HCT116 (cell line): ENCODE measurements at regions not wholly inside any gene's neighbourhood (a gene's known extent, or its start where the extent isn't known, plus 50 kb on each side); places are given as distances from the start of the nearest gene placed in this dataset.
"Not testable (repeated sequence)": the region's sequence is repeated elsewhere in the genome, so short reads cannot be mapped to it uniquely, and the experiment has no call there.

Experiments used
- ATAC-seq: fragments of 200-7000 bp; cut with Tn5 transposase; 2 replicates; pipeline ENCODE4 v1.9.1; 2020; ENCODE audit warnings: mild to moderate bottlenecking, moderate library complexity
- BruUV-seq: library from RNA; stranded (reverse); fragments of 400-500 nt; replicated peaks from 2 replicates; lab custom pipeline; 2021; lab: Mats Ljungman, UMichigan
- CTCF ChIA-PET: fragments of 300-600 bp; sonication (Branson Sonifier 250); formaldehyde crosslinking; loops from one replicate; lab custom pipeline; 2021; ENCODE audit warnings: antibody characterized with exemption; lab: Charles Lee
- POLR2A ChIA-PET: fragments of 300-600, 350-600 bp; sonication (Branson Sonifier 250); formaldehyde crosslinking; loops from one replicate; lab custom pipeline; 2021; ENCODE audit warnings: antibody characterized with exemption; lab: Charles Lee
- RAD21 ChIA-PET, 2 experiments: fragments of 300-600 bp; sonication (Branson Sonifier 250); formaldehyde crosslinking; loops; one replicate each; lab custom pipeline; 2023; ENCODE audit warnings: low total read pairs in 2 of 2; ENCODE audit not compliant: uncharacterized antibody in 2 of 2, unreplicated experiment in 2 of 2, low non-redundant PET in 1 of 2; lab: Charles Lee
- DNase-seq: peaks from one replicate; pipeline ENCODE4 v3.0.0-alpha.2; 2010; ENCODE audit warnings: low read depth, low spot score
- H2AFZ ChIP-seq: fragments of 200-600 bp; shearing (Covaris generic), sonication (generic); 2 replicates; pipeline ENCODE4 v1.6.1; 2017; ENCODE audit warnings: low read depth, mixed run types, mixed read lengths, antibody characterized with exemption, low read length; ENCODE audit not compliant: poor library complexity, severe bottlenecking
- H3K27ac ChIP-seq: 2 replicates; pipeline ENCODE4 v1.5.1; 2012; ENCODE audit warnings: low read depth, low read length
- H3K27me3 ChIP-seq: fragments of 200-600 bp; sonication (generic); 2 replicates; pipeline ENCODE4 v1.6.1; 2016; ENCODE audit warnings: mixed run types, low read length, mixed read lengths; ENCODE audit not compliant: insufficient read depth
- H3K36me3 ChIP-seq, 2 experiments: fragments of 200-500 bp in 1 of 2; fragments of 200-600 bp in 1 of 2; sonication (Bioruptor generic) in 1 of 2; sonication (generic) in 1 of 2; 2 replicates each; pipeline versions ENCODE4 v1.5.1 to v1.6.1; 2014 to 2016; ENCODE audit warnings: low read length in 2 of 2, inconsistent platforms in 1 of 2, mixed read lengths in 1 of 2, mixed run types in 1 of 2; ENCODE audit not compliant: insufficient read depth in 2 of 2, control insufficient read depth in 1 of 2
- H3K4me1 ChIP-seq, 2 experiments: fragments of 200-600 bp in 1 of 2; sonication (generic) in 1 of 2; 2 replicates each; pipeline versions ENCODE4 v1.5.1 to v1.6.1; 2012 to 2017; ENCODE audit warnings: low read length in 2 of 2, inconsistent platforms in 1 of 2, mild to moderate bottlenecking in 1 of 2, mixed read lengths in 1 of 2, mixed run types in 1 of 2, moderate library complexity in 1 of 2; ENCODE audit not compliant: insufficient read depth in 2 of 2, control insufficient read depth in 1 of 2
- H3K4me2 ChIP-seq: fragments of 200-600 bp; sonication (generic); 2 replicates; pipeline ENCODE4 v1.6.1; 2017; ENCODE audit warnings: mixed run types, low read length, mixed read lengths
- H3K4me3 ChIP-seq, 2 experiments: fragments of 200-600 bp in 1 of 2; sonication (generic) in 1 of 2; replicated peaks in 1 of 2; 2 replicates each; pipeline ENCODE4 v1.5.1; 2011 to 2016; ENCODE audit warnings: low read length in 2 of 2, control low read depth in 1 of 2, low read depth in 1 of 2, mild to moderate bottlenecking in 1 of 2, mixed read lengths in 1 of 2, mixed run types in 1 of 2
- H3K79me2 ChIP-seq: fragments of 200-600 bp; sonication (generic); 2 replicates; pipeline ENCODE4 v1.6.1; 2017; ENCODE audit warnings: mild to moderate bottlenecking, mixed run types, low read length, moderate library complexity, mixed read lengths; ENCODE audit not compliant: insufficient read depth
- H3K9ac ChIP-seq: fragments of 200-600 bp; sonication (generic); 2 replicates; pipeline ENCODE4 v1.6.1; 2016; ENCODE audit warnings: low read length, mixed read lengths
- H3K9me2 ChIP-seq: fragments of 200-600 bp; sonication (generic), shearing (Covaris generic); 2 replicates; pipeline ENCODE4 v1.6.1; 2017; ENCODE audit warnings: mixed run types, mild to moderate bottlenecking, moderate library complexity; ENCODE audit not compliant: insufficient read depth
- H3K9me3 ChIP-seq, 2 experiments: fragments of 200-500 bp in 1 of 2; fragments of 200-600 bp in 1 of 2; sonication (Bioruptor generic) in 1 of 2; sonication (generic) in 1 of 2; 2 replicates each; pipeline ENCODE4 v1.6.1; 2014 to 2017; ENCODE audit warnings: low read length in 2 of 2, mixed read lengths in 2 of 2, inconsistent platforms in 1 of 2, low read depth in 1 of 2, mild to moderate bottlenecking in 1 of 2, mixed run types in 1 of 2, moderate library complexity in 1 of 2; ENCODE audit not compliant: control insufficient read depth in 1 of 2, insufficient read depth in 1 of 2
- H4K20me1 ChIP-seq: fragments of 200-600 bp; sonication (generic), shearing (Covaris generic); 2 replicates; pipeline ENCODE4 v1.6.1; 2017; ENCODE audit warnings: mixed run types, mild to moderate bottlenecking, moderate library complexity; ENCODE audit not compliant: insufficient read depth
- CBX3 ChIP-seq: IDR thresholded peaks from 2 replicates; pipeline ENCODE4 v1.6.1; 2012; ENCODE audit warnings: low read depth
- CEBPB ChIP-seq: IDR thresholded peaks from 2 replicates; pipeline ENCODE4 v1.6.1; 2012; ENCODE audit warnings: low read depth
- EGR1 ChIP-seq: IDR thresholded peaks from 2 replicates; pipeline ENCODE4 v1.6.1; 2012; ENCODE audit warnings: low read depth
- ELF1 ChIP-seq: IDR thresholded peaks from 2 replicates; pipeline ENCODE4 v1.6.1; 2012; ENCODE audit warnings: low read depth, borderline replicate concordance
- EZH2 ChIP-seq: fragments of 200-600 bp; sonication (generic); IDR thresholded peaks from 2 replicates; pipeline ENCODE4 v1.6.1; 2017; ENCODE audit warnings: antibody characterized with exemption, mixed run types
- EZH2phosphoT487 ChIP-seq: fragments of 200-600 bp; IDR thresholded peaks from 2 replicates; pipeline ENCODE4 v1.6.1; 2018; ENCODE audit warnings: antibody characterized with exemption, borderline replicate concordance
- FOSL1 ChIP-seq: IDR thresholded peaks from 2 replicates; pipeline ENCODE4 v1.6.1; 2012; ENCODE audit warnings: low read depth
- JUND ChIP-seq: IDR thresholded peaks from 2 replicates; pipeline ENCODE4 v1.6.1; 2012
- POLR2A ChIP-seq: IDR thresholded peaks from 2 replicates; pipeline ENCODE4 v1.7.0; 2011; ENCODE audit warnings: borderline replicate concordance; ENCODE audit not compliant: insufficient read depth, insufficient read length; ENCODE audit errors: extremely low read depth
- POLR2AphosphoS5 ChIP-seq: IDR thresholded peaks from 2 replicates; pipeline ENCODE4 v1.6.1; 2011; ENCODE audit warnings: mild to moderate bottlenecking, low read depth, low read length, moderate library complexity
- RAD21 ChIP-seq: IDR thresholded peaks from 2 replicates; pipeline ENCODE4 v1.6.1; 2012; ENCODE audit warnings: low read depth, mild to moderate bottlenecking
- SIN3A ChIP-seq: IDR thresholded peaks from 2 replicates; pipeline ENCODE4 v1.6.1; 2012; ENCODE audit warnings: low read depth
- SP1 ChIP-seq: IDR thresholded peaks from 2 replicates; pipeline ENCODE4 v1.6.1; 2012; ENCODE audit warnings: low read depth
- SRF ChIP-seq: IDR thresholded peaks from 2 replicates; pipeline ENCODE4 v1.6.1; 2012; ENCODE audit warnings: low read depth
- ZFX ChIP-seq: fragments of 450-650 bp; IDR thresholded peaks from 2 replicates; pipeline ENCODE4 v1.6.1; 2017
- ZNF274 ChIP-seq: fragments of 200-500 bp; sonication (Bioruptor generic); IDR thresholded peaks from 2 replicates; pipeline ENCODE4 v1.6.1; 2014; ENCODE audit warnings: mild to moderate bottlenecking, low read depth, low read length, inconsistent platforms
- intact Hi-C: fragments of 100-400 bp; cut with micrococcal nuclease; formaldehyde crosslinking; loops from 2 replicates; pipeline ENCODE4 v1.10.0; 2022
- TF ChIP-seq, protein P1 (sequence below), 3 experiments: fragments of 200-600 bp in 1 of 3; sonication (generic) in 1 of 3; IDR thresholded peaks in 2 of 3; conservative IDR thresholded peaks in 1 of 3; 2 replicates each; pipeline ENCODE4 v1.5.1; 2012 to 2017; ENCODE audit warnings: low read depth in 2 of 3, low read length in 2 of 3, antibody characterized with exemption in 1 of 3, borderline replicate concordance in 1 of 3, control low read depth in 1 of 3, mild to moderate bottlenecking in 1 of 3, mixed read lengths in 1 of 3, mixed run types in 1 of 3, moderate library complexity in 1 of 3; ENCODE audit not compliant: insufficient read depth in 1 of 3

DNA sequence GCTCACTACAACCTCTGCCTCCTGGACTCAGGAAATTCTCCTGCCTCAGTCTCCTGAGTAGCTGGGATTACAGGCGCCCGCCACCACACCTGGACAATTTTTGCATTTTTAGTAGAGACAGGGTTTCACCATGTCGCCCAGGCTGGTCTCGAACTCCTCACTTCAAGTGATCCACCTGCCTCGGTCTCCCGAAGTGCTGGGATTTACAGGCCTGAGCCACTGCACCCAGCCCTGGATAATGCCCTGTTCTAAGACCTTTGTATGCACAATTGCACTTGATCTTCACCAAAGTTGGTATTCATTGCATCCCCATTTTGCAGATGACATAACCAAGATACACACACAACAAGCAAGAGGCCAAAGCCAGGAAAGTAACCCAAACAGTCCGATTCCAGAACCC lies 97.7 kb upstream of the CARD11 start (continued):
- TF ChIP-seq SIN3A = no peak

DNA sequence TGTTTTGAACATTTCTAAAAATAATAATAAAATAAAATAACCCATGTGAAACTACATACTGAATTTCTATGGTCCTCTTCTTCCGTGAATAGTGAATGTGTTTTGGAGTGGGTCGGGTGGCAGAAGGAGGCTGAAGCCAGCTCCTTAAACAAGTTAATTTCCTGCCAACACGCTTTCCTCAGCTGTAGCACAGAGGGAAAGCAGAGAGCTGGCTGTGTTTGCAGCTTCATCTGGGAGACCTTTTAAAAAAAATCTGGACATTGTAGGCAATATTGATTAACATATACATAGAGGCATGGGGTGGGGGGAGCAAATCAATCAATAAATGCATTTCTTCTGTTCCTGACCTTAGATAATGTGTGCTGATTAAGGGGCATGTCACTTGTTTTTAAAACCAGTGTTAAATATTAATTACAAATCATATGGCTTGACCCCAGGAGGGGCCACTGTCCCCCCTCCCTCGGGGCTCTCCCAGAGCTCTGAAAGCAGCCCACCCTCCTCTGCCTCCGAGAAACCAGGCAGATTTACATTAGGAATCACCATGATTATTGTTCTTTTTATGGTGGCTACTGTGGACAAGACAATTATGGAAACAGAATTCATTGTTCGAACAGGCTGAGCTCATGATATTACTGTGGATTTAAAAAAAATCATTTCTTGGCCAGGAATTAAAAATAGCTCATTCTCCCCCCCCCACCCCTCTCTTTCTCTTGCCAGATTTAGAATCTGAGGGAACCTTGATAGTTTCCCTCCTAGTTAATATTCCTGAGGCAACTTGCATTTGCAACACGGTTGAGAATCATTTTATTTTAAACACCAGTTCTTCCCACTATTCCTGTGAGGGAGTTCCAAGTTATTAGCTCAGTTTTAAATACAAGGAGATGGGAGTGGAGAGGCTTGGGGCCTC lies 100.5 kb upstream of the CARD11 start:
- DNase-seq = no peak
- no peaks in the 10 kb centered on the region for H3K9me2 ChIP-seq
- no TSS peak for BruUV-seq
- H3K79me2 ChIP-seq = no peaks in the 10 kb centered on the region
- ChIA-PET POLR2A (no interaction called here), CTCF (interaction anchor here (0.7 kb wide), 1 partner anchor 230 kb away, joined by 3 read pairs; no protein-coding TSS in a partner anchor)
- no peaks in the 10 kb centered on the region for H3K27me3 ChIP-seq
- no peaks in the 10 kb centered on the region for H4K20me1 ChIP-seq
- TF ChIP-seq CEBPB = no peak
- TF ChIP-seq POLR2AphosphoS5 = no peak
- no peak for TF ChIP-seq EZH2
- TF ChIP-seq ZFX = no peak
- TF ChIP-seq SP1 = no peak
- TF ChIP-seq, protein P1, sequence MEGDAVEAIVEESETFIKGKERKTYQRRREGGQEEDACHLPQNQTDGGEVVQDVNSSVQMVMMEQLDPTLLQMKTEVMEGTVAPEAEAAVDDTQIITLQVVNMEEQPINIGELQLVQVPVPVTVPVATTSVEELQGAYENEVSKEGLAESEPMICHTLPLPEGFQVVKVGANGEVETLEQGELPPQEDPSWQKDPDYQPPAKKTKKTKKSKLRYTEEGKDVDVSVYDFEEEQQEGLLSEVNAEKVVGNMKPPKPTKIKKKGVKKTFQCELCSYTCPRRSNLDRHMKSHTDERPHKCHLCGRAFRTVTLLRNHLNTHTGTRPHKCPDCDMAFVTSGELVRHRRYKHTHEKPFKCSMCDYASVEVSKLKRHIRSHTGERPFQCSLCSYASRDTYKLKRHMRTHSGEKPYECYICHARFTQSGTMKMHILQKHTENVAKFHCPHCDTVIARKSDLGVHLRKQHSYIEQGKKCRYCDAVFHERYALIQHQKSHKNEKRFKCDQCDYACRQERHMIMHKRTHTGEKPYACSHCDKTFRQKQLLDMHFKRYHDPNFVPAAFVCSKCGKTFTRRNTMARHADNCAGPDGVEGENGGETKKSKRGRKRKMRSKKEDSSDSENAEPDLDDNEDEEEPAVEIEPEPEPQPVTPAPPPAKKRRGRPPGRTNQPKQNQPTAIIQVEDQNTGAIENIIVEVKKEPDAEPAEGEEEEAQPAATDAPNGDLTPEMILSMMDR (IDR thresholded peaks at IDR 0.05 in 2 of 3, conservative IDR thresholded peaks at IDR 0.05 in 1 of 3; ENCODE audit: borderline replicate concordance in 1 of 3, insufficient read depth in 1 of 3, low read depth in 2 of 3, low read length in 2 of 3) = no peak
- no peak for TF ChIP-seq EZH2phosphoT487
- TF ChIP-seq RAD21 = no peak
- no peak for TF ChIP-seq POLR2A
- no peak for TF ChIP-seq ZNF274
- TF ChIP-seq EGR1 = no peak
- no peak for TF ChIP-seq ELF1
- TF ChIP-seq FOSL1 = no peak
- no peak for TF ChIP-seq SRF
- TF ChIP-seq CBX3 = no peak
- no peak for TF ChIP-seq JUND
- TF ChIP-seq, all 23 proteins: peak for 0
- RAD21 ChIA-PET = no interaction called here
- Histone ChIP-seq H3K9ac (no peak overlapping the region), H2AFZ (no peak overlapping the region), H3K4me3 (no peak overlapping the region), H3K27ac (no peak overlapping the region), H3K36me3 (no peaks in the 10 kb centered on the region), H3K9me3 (no peaks in the 10 kb centered on the region), H3K4me2 (no peak overlapping the region), H3K4me1 (no peaks in the 10 kb centered on the region)
- intact Hi-C loops = no loop called here
- no peak for ATAC-seq

DNA sequence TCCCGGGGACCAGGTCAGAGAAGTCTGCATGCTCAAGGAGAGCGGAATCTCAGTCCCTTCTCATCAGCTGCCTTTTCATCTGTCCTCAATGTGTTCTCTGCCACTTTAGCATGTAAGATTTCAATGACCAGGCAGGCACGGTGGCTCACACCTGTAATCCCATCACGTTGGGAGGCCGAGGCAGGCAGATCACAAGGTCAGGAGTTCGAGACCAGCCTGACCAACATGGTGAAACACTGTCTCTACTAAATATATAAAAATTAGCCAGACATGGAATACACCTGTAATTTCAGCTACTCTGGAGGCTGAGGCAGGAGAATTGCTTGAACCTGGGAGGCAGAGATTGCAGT lies 101.1 kb upstream of the CARD11 start:
- H4K20me1 ChIP-seq, CTCF ChIA-PET, H3K79me2 ChIP-seq, H2AFZ ChIP-seq, H3K36me3 ChIP-seq, POLR2A ChIA-PET, H3K27ac ChIP-seq, RAD21 ChIA-PET, H3K9me3 ChIP-seq, BruUV-seq, H3K27me3 ChIP-seq, H3K4me2 ChIP-seq, intact Hi-C loops, H3K4me3 ChIP-seq, DNase-seq, ATAC-seq, H3K4me1 ChIP-seq, H3K9ac ChIP-seq, H3K9me2 ChIP-seq: not testable (repeated sequence)
